Esophagus muscularis mucosa (tissue), 4 donors: ENCODE measurements at regions not wholly inside any gene's neighbourhood (a gene's known extent, or its start where the extent isn't known, plus 50 kb on each side); places are given as distances from the start of the nearest gene placed in this dataset.

Experiments used
- EP300 ChIP-seq: sonication (generic); formaldehyde crosslinking; IDR thresholded peaks from one replicate; pipeline ENCODE4 v1.6.1; 2017; ENCODE audit warnings: antibody characterized with exemption
- POLR2A ChIP-seq: fragments of 450-650 bp; IDR thresholded peaks from one replicate; pipeline ENCODE4 v1.6.1; 2017; ENCODE audit warnings: antibody characterized with exemption, moderate library complexity, mild to moderate bottlenecking, low read depth
- POLR2AphosphoS5 ChIP-seq, 2 donors: sonication (generic); formaldehyde crosslinking; IDR thresholded peaks; one replicate each; pipeline ENCODE4 v1.6.1; 2017; ENCODE audit warnings: antibody characterized with exemption in 2 of 2
- TF ChIP-seq, protein P1 (sequence below), 3 experiments: fragments of 200-600 bp in 2 of 3; fragments of 450-650 bp in 1 of 3; sonication (generic) in 2 of 3; IDR thresholded peaks; one replicate each; pipeline ENCODE4 v1.5.1; 2017 to 2019; ENCODE audit warnings: antibody characterized with exemption in 3 of 3, mild to moderate bottlenecking in 2 of 3, moderate library complexity in 1 of 3

DNA sequence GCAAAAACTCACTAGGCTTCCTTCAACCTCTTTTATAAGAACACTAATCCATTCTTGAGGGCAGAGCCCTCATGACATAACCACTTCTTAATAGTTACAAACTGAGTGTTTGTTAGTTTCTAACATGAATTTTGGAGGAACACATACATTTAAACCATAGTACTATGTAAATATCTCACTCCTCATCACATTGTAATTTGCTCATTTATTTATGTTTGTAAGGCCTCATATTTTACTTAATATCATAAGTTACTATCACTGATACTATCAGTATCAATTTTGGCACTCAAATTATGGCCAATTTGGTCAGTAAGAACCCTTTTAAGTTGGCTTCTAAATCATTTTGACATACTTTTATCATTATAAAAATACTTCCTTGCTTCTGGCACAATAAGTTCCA lies 603.1 kb downstream of the ZEB2 start:
- TF ChIP-seq POLR2A = no peak
- TF ChIP-seq, protein P1, sequence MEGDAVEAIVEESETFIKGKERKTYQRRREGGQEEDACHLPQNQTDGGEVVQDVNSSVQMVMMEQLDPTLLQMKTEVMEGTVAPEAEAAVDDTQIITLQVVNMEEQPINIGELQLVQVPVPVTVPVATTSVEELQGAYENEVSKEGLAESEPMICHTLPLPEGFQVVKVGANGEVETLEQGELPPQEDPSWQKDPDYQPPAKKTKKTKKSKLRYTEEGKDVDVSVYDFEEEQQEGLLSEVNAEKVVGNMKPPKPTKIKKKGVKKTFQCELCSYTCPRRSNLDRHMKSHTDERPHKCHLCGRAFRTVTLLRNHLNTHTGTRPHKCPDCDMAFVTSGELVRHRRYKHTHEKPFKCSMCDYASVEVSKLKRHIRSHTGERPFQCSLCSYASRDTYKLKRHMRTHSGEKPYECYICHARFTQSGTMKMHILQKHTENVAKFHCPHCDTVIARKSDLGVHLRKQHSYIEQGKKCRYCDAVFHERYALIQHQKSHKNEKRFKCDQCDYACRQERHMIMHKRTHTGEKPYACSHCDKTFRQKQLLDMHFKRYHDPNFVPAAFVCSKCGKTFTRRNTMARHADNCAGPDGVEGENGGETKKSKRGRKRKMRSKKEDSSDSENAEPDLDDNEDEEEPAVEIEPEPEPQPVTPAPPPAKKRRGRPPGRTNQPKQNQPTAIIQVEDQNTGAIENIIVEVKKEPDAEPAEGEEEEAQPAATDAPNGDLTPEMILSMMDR (IDR thresholded peaks at IDR 0.05) = no peak
- no peak for TF ChIP-seq EP300
- TF ChIP-seq POLR2AphosphoS5 (IDR thresholded peaks at IDR 0.05) = no peak
